ENCODE measurements at regions not wholly inside any gene's neighbourhood (a gene's known extent, or its start where the extent isn't known, plus 50 kb on each side); places are given as distances from the start of the nearest gene placed in this dataset.

DNA sequence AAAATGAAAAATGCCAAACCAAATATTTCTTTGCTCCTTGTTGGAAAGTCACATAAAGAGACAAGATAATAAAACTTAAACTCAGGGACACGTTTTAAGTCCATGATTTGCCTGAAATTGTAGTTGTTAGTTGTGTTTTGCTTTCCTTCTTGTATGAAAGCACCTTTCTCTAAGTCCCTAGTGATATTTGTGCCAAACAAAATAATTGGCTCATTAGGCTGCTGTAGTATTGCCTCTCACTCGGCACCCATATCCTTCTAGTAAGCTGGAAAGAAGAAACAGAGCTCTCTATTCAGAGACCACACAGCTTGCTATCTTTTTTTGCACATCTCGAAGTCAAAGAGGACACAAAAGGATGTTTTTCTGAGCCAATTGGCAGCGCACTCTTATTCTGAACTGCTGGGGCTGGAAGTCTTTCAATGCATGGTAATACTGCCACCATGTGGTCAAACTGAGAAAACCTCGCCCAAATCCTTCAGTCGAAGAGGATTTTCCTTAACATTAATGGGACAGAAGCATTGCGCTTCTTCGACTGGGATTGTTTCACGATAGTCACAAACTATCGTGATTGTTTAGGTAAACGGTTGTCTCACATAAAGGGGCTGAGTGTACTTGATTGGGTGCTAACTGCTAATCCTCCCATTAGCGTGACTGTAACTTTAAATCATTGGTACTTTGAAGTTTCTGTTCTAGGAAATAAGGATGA is 571.9 kb upstream of the LCORL start:
- DNase-seq, result peak; percentile 68 to 88 (median 83)

DNA sequence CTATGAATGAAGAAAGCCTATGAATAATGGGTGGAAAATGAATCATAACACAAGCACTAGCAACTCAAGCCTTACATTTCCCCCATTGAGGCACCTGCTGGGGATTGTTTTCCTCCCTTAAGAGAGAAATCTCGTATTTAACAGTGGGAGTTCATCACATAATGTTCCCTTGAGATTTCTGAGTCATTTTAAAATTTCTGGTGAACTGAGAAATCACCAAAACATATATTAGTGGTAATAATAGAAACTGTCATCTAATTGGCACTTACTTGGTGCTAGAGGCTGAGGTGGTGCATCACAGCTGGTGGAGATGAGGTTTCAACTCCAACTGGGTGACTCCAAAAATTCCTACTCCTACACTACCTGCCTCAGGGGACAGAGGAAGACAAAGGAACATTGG is 561.3 kb upstream of the LCORL start:
- DNase-seq, result no peak

GRCh38 chr4:18578307-18578706 is 556.8 kb upstream of the LCORL start:
- no peak for DNase-seq

DNA sequence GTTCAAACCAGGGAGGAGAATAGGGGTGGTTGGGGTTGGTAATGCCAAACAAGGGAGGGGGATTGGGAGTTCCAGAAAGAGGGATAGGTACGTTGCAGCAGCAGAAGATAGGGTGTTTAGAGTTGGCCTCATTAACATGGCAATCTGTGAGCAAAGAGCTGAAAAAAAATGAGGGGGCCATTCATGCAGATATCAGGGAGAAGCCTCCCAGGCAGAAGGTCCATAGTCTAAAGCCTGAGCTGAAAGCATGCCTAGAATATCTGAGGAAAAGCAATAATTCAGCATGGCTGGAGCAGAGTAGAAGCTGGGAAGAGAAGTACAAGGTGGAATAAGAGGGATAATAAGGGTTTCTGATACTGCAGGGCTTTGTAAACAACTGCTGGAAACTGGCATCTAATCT is 550.9 kb upstream of the LCORL start:
- DNase-seq, result no peak

- no peak for DNase-seq
These were observed 549.8 kb upstream of the LCORL start for GRCh38 chr4:18571301-18571761.

DNA sequence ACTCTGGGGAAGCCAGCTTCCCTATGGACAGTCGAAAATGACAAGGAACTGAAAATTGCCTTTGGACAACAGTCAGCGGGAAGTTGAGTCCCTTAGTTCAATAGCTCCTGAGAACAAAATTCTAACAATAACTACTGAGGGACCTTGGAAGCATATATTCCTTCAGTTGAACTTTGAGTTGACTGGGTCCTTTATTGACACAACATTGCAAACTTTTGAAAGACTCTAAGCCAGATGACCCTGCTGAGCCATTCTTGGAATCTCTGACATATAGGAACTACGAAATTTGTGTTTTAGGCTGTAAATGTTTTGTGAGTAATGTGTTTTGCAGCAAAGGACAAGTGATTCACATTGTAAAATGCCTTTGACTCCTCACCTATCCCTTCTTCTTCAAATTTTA is 548.8 kb upstream of the LCORL start:
- no peak for DNase-seq

DNA sequence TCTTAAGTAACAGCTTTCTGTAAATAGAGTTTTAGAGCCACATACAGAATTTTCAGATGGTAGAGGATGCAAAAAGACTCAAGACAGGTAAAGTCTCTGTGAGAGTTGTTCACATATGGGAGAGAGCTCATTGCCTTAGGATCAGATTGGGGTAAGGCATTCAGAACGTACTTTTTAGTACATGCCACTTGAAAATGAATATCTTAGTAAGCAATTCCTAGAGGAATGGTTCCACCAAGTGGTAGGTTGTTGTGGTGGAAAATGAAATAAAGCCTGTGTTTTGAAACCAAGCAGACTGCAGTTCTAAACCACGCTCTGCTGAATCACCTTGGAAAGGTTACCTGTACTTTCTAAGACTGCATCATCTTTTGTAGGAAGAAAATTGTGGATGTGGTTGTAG is 547.0 kb upstream of the LCORL start:
- peak in 1 of 3 donors; percentile 2 for DNase-seq

DNA sequence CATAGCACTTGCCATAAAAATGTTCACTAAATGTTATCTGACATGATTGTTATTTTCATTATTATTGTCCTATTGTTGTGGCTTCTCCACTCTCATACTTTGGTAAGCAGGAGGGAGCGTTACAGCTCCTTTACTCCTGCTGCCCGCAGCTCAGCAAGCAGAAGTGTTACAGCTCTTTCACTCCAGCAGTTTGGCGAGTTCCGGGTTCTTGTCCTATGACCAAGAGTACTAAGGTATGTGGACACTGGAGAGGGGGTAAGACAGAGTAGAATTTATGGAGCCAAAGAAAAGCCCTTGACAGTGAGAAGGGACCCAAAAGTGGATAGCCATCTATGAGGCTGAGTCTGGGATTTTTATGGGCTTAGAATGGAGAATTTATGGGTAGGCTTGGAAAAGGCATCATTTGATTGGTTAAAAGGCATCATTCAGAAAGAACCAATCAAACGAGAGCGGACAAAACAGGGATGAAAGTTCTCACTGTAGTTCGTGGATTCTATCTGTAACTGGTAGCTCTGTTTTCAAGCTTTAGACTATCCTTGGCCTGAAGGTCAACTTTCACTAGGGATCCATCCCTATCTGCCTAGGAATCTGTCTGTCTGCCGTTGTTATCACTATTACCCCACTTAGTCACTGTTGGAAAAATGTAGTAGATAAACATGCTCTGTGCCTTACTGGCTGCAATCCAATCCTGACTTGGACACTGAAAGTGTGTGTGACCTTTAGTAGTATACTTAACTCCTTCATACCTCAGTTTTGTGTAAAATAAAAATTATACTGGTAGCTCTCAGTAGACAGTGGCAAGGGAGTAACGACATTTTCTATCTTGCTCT is 545.6 kb upstream of the LCORL start:
- DNase-seq, result no peak

GRCh38 chr4:18559492-18559891 is 537.9 kb upstream of the LCORL start:
- DNase-seq, result no peak

- no peak for DNase-seq
These were observed 534.8 kb upstream of the LCORL start for GRCh38 chr4:18556402-18556801.

DNA sequence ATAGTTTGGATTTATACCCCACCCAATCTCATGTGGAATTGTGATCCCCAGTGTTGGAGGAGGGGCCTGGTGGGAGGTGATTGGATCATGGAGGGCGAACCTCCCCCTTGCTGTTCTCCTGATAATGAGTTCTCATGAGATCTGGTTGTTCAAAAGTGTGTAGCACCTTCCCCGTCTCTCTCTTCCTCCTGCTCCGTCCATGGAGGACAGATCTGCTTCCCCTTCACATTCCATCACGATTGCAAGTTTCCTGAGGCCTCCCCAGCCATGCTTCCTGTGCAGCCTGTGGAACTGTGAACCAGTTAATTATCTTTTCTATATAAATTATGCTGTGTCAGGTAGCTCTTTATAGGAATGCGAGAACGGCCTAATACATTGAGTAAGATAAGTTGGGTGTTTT is 518.8 kb upstream of the LCORL start:
- no peak for DNase-seq

DNA sequence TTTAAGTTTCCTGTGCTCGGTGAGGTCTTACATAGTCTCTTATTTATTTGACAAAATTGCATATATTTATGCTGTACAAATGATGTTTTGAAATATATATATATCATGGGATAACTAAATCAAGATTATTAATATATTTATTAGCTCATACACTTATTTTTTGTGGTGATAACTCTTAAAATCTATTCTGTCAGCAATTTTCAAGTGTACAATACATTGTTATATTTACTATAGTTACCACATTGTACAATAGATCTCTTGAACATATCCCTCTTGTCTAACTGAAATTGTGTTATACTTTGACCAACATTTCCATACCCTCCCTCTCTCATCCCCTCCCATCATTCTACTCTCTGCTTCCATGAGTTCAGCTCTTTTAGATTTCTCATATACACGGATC is 516.6 kb upstream of the LCORL start:
- DNase-seq, result no peak

DNA sequence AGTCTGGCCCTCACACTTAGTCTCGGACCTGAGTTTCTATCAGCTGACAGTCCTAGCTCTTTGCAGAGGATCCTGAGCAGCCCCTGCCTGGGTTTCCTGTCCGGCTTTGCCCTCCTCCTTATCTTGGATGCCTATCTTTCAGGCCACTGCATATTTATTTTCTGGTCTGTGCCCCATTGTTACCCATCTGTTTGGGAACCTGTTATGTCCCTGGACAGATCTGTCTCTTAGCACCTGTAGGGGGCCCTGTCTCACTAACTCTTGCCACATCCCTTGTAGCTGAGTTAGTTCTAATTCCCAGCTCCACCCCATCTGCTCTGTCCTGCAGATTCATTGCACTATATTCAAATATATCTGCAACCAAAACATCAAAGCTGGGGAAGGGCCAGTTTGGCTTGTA is 514.9 kb upstream of the LCORL start:
- no peak for DNase-seq

GRCh38 chr4:18535948-18536347 is 514.4 kb upstream of the LCORL start:
- DNase-seq, result no peak

DNA sequence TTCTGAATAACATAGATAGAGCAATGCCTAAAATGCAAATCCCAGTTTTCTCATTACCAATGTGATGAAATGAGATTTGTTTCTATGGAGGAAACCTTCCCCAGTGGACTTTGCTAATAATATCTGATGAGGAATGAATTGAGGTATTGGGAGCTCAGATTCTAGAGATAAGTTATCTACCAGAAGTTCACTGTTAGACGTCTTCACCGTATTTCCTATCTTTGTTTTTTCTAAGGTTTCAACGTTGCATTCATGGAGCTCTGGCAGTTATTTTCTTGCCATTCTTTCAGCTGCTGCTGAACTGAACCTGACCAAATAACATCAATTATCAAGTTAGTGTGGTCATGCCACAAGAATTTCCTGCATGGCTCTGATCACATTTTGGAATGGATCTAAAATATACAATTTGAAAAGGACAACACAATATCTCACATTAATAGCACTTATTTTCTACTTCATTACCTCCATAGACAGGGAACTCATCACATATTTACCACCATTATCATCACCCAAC is 511.8 kb upstream of the LCORL start:
- no peak for DNase-seq

GRCh38 chr4:18531731-18532130 is 510.2 kb upstream of the LCORL start:
- no peak for DNase-seq

GRCh38 chr4:18529482-18529881 is 507.9 kb upstream of the LCORL start:
- no peak for DNase-seq

GRCh38 chr4:18524667-18525066 is 503.1 kb upstream of the LCORL start:
- no peak for DNase-seq

DNA sequence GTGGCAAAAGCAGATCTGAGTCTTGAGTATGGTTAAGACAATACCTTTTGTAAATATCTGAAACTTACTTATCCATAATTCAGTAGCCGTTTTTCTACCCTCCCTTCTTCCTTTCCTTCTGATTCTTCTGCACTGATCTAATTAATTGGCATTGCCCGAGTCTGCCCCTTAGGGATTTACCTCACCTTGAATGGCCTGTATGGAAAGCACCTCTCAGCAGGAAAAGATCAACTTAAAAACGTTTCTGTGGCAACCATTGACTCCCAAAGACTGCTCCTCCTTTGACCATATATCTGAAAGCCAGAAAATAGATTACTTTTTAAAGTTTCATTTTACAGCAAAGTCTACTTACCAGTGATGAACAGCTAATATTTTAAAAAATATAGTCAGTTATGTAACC is 496.5 kb upstream of the LCORL start:
- no peak for DNase-seq

- DNase-seq, result no peak
These were observed 492.3 kb upstream of the LCORL start for GRCh38 chr4:18513861-18514260.

GRCh38 chr4:18512718-18513117 is 491.2 kb upstream of the LCORL start:
- no peak for DNase-seq

DNA sequence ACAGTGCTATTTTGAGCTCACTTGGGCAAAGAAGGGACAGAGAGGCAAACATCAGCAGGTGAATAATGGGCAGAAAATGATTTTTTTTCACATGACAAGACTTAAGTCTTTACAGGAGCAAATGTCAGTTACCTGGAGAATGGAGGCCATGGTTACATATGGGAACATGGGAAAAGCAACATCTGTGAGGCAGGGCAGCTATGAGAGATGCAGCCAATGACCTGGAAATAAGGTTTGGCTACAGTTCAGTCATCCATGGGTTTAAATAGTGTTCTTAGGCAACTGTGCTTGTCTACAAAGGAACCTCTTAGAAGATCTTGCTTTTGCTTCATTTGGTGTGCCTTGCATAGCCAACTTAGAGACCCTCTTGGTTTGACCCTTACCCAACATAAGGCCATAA is 490.2 kb upstream of the LCORL start:
- no peak for DNase-seq

GRCh38 chr4:18508786-18509185 is 487.2 kb upstream of the LCORL start:
- no peak for DNase-seq
